ENCODE measurements at regions not wholly inside any gene's neighbourhood (a gene's known extent, or its start where the extent isn't known, plus 50 kb on each side); places are given as distances from the start of the nearest gene placed in this dataset.

DNA sequence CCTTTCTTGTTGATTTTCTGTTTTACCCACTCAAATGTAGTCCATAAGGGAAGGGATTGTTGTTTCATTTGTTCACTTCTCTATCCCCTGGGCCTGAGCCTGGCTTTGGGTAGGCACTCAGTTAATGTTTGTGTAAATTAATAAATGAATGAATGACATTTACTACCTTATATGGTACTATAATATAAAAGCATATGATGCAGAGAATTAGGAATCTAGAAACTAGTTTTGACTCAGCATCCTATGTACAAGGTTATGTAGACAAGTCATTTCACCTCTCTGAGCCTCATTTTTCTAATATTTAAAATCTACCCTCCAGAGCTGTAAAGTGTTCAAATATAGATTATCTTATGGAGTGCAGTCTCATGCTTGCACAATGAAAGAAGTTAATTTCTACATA is 68.9 kb upstream of the S1PR1 start:
- intact Hi-C loops (cut with DNase I; ENCODE audit: low total_unique reads): no loop called here
- H3K9me3 ChIP-seq: no peaks in the 10 kb centered on the region
- no peaks in the 10 kb centered on the region for H3K27me3 ChIP-seq
- H3K4me3 ChIP-seq: no peak overlapping the region
- no peak overlapping the region for H3K27ac ChIP-seq
- TF ChIP-seq, protein P1, sequence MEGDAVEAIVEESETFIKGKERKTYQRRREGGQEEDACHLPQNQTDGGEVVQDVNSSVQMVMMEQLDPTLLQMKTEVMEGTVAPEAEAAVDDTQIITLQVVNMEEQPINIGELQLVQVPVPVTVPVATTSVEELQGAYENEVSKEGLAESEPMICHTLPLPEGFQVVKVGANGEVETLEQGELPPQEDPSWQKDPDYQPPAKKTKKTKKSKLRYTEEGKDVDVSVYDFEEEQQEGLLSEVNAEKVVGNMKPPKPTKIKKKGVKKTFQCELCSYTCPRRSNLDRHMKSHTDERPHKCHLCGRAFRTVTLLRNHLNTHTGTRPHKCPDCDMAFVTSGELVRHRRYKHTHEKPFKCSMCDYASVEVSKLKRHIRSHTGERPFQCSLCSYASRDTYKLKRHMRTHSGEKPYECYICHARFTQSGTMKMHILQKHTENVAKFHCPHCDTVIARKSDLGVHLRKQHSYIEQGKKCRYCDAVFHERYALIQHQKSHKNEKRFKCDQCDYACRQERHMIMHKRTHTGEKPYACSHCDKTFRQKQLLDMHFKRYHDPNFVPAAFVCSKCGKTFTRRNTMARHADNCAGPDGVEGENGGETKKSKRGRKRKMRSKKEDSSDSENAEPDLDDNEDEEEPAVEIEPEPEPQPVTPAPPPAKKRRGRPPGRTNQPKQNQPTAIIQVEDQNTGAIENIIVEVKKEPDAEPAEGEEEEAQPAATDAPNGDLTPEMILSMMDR (IDR thresholded peaks at IDR 0.05): no peak
- no peak for DNase-seq
- H3K36me3 ChIP-seq: no peaks in the 10 kb centered on the region
- peaks cover 0 to 10% (median 0%) of the 10 kb centered on the region in 4 donors for H3K4me1 ChIP-seq

DNA sequence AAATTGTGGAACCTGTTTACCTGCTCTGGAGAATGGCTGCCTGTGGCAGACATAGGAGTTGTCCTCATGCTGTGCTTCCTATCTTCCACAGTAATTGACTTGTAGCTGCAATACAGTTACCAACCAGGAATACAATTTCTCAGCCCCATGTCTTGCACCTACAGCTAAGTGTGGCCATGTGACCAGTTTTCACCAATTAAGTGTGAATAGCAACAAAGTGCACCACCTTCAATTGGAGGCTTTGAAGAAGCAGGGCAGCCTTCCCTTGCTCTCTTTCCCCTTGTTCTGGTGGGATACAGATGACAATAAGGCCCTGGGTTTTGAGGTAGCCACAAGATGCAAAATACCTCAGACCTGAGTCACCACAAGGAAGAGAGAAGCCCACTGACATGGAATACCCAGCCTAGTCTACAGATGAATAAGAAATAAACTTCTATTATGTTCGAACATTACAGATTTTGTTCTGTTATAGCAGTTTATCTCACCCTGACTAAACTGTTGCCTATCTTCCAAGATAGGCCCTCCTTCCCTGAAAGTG is 70.2 kb upstream of the S1PR1 start:
- no peaks in the 10 kb centered on the region for H3K36me3 ChIP-seq
- no peak overlapping the region for H3K27ac ChIP-seq
- intact Hi-C loops (cut with DNase I; ENCODE audit: low total_unique reads): no loop called here
- H3K9me3 ChIP-seq: no peaks in the 10 kb centered on the region
- H3K4me3 ChIP-seq: no peak overlapping the region
- peaks cover 0 to 10% (median 0%) of the 10 kb centered on the region in 4 donors for H3K4me1 ChIP-seq
- TF ChIP-seq, protein P1 (IDR thresholded peaks at IDR 0.05): no peak
- no peaks in the 10 kb centered on the region for H3K27me3 ChIP-seq
- no peak for DNase-seq

DNA sequence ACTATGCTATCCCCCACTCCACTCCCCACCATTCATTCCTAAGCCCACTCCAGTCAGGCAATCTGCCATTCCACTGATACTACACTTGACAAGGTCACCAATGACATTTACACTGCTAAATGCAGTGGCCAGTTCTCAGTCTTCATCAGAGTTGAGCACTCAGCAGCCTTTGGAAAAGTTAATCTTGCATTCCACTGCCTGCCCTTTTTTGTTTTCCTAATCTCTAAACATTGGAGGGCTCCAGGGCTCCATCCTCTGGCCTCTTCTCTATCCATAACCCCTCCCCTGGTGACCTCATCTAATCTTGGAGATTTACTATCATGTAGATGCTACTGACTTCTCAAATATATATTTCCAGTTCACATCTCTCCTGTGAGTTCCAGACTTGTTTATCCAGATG is 70.9 kb upstream of the S1PR1 start:
- H3K4me1 ChIP-seq: peaks cover 0 to 10% (median 0%) of the 10 kb centered on the region in 4 donors
- H3K9me3 ChIP-seq: no peaks in the 10 kb centered on the region
- TF ChIP-seq, protein P1 (IDR thresholded peaks at IDR 0.05): no peak
- no peak overlapping the region for H3K27ac ChIP-seq
- intact Hi-C loops (cut with DNase I; ENCODE audit: low total_unique reads): no loop called here
- H3K36me3 ChIP-seq: no peaks in the 10 kb centered on the region
- H3K4me3 ChIP-seq: no peak overlapping the region
- H3K27me3 ChIP-seq: no peaks in the 10 kb centered on the region
- DNase-seq: no peak

DNA sequence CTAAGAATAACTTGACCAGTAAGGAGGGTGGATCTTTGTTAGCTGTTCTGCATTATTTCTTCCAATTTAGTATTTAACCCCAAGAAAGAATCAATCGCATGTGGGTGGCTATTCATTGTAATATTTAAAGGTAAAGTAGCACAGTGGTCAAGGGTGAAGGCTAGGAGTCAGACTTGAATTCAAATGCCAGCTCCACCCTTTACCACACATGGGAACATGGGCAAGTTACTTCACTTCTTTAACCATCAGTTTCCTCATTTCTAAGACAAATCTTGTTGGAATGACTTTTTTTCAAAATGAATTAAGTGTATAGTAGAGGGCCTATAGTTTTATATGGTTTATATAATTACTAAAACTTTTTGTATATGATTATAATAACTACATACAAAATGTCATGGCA is 71.3 kb upstream of the S1PR1 start:
- TF ChIP-seq, protein P1 (IDR thresholded peaks at IDR 0.05): no peak
- Histone ChIP-seq H3K27ac (no peak overlapping the region), H3K9me3 (no peaks in the 10 kb centered on the region), H3K36me3 (no peaks in the 10 kb centered on the region), H3K27me3 (no peaks in the 10 kb centered on the region), H3K4me1 (peaks cover 0 to 6% (median 0%) of the 10 kb centered on the region in 4 donors), H3K4me3 (no peak overlapping the region)
- intact Hi-C loops (cut with DNase I; ENCODE audit: low total_unique reads): no loop called here
- no peak for DNase-seq

DNA sequence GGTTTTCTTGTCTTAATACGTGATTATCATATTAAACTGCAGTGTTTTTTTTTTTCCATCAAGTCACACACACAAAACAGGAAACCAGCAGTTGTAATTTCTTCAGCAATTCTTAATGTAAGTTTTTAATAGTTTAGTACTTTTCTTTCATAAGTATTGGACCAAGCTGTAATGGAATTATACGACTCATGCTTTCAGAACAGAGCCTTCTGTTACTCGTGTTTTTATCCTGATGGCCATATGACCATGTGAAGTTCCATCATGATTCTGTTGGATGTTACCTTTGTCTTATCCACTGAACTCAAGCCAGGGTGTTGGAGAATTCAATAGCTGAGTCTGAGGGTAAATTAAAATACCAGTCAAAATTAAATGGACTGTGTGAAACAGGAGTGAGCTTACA is 72.0 kb upstream of the S1PR1 start:
- Histone ChIP-seq H3K36me3 (no peaks in the 10 kb centered on the region), H3K27ac (no peak overlapping the region), H3K4me1 (no peaks in the 10 kb centered on the region), H3K9me3 (no peaks in the 10 kb centered on the region), H3K27me3 (no peaks in the 10 kb centered on the region), H3K4me3 (no peak overlapping the region)
- DNase-seq: no peak
- intact Hi-C loops (cut with DNase I; ENCODE audit: low total_unique reads): no loop called here
- TF ChIP-seq, protein P1 (IDR thresholded peaks at IDR 0.05): no peak

Data from tibial artery (tissue), 4 donors.